WTC11 (cell line): ENCODE measurements at regions not wholly inside any gene's neighbourhood (a gene's known extent, or its start where the extent isn't known, plus 50 kb on each side); places are given as distances from the start of the nearest gene placed in this dataset.

ENCODE experiments used
- ATF1 ChIP-seq: sonication (generic); formaldehyde crosslinking; IDR thresholded peaks from 2 replicates; pipeline ENCODE4 v1.8.1; 2023; ENCODE audit warnings: mild to moderate bottlenecking, moderate library complexity, missing genetic modification reagents
- CTCF ChIP-seq: fragments of 200-600 bp; IDR thresholded peaks from 2 replicates; pipeline ENCODE4 v1.8.0; 2022; ENCODE audit warnings: antibody characterized with exemption
- FOXK1 ChIP-seq: sonication (generic); formaldehyde crosslinking; IDR thresholded peaks from 2 replicates; pipeline ENCODE4 v1.8.0; 2022; ENCODE audit warnings: mild to moderate bottlenecking, moderate library complexity, missing genetic modification reagents
- PREB ChIP-seq: sonication (generic); formaldehyde crosslinking; IDR thresholded peaks from 2 replicates; pipeline ENCODE4 v1.8.1; 2022; ENCODE audit warnings: mild to moderate bottlenecking, missing genetic modification reagents, moderate library complexity, borderline replicate concordance
- USF1 ChIP-seq: sonication (generic); formaldehyde crosslinking; IDR thresholded peaks from 2 replicates; pipeline ENCODE4 v1.8.0; 2022; ENCODE audit warnings: mild to moderate bottlenecking, missing genetic modification reagents
- ZNF532 ChIP-seq: fragments of 250-450 bp; sonication (Bioruptor Pico); IDR thresholded peaks from 2 replicates; pipeline ENCODE4 v1.9.0; 2021; ENCODE audit warnings: mild to moderate bottlenecking, borderline replicate concordance

GRCh38 chr6:68013780-68014515, 621.1 kb upstream of the ADGRB3 start:
- no peak for TF ChIP-seq USF1 (CRISPR knock-in tag)
- no peak for TF ChIP-seq PREB (CRISPR knock-in tag)
- TF ChIP-seq ZNF532 = no peak
- TF ChIP-seq FOXK1 = no peak
- TF ChIP-seq CTCF = no peak
- no peak for TF ChIP-seq ATF1 (CRISPR knock-in tag)
